Stimulated activated naive CD4-positive, alpha-beta T cell (primary cell): ENCODE measurements at regions not wholly inside any gene's neighbourhood (a gene's known extent, or its start where the extent isn't known, plus 50 kb on each side); places are given as distances from the start of the nearest gene placed in this dataset.
A peak's percentile ranks its signal among the peaks of the same experiment; 100 is the strongest.
"Not testable (repeated sequence)": the region's sequence is repeated elsewhere in the genome, so short reads cannot be mapped to it uniquely, and the experiment has no call there.

Experiments
- DNase-seq, 6 experiments: peaks; one replicate each; lab custom pipeline; 2025; lab: John Stamatoyannopoulos, UW

DNA sequence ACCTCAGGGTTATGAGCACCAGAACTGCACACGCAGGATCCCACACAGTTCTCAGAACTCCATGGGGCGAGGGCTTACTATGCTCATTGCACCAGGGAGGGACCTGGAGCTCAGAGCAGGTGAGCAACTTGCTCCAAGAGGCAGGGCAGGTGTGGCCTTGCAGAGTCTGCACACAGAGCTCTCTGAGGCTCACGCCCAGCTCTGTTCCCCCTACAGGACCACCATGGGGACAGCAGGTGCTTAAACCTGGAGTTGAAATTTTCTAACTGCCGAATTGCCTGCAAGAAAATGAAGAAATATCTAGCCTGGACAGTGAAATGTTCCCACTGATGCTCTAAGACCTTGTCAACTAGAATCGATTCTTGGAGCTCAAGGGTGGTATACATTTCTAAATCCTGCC is 49.9 kb upstream of the MSMB start:
- DNase-seq: peak in 1 of 6 experiments; percentile 9

DNA sequence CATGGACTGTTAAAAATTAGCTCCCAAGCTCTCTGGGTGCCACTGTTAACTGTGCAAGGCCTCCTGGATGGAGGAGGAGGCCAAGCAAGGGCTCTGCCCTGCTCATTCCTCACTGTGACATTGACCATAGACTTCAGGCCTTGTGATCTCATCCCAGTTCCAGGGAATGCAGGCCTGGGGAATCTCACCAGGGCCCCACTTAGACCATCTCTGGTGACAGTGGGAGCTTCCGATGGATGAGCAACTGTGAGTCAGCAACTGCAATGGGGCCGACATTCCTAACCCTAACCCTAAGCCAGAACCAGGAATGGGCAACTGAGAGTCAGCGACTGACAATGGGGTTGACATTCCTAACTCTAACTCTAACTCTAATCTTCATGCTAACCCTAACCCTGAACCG is 50.4 kb upstream of the MSMB start:
- no peak for DNase-seq

GRCh38 chr10:46096909-46097575 is 51.0 kb upstream of the MSMB start:
- DNase-seq: peak in 3 of 6 experiments; percentile 8 to 14 (median 10)

- DNase-seq: no peak
These were observed 51.7 kb upstream of the MSMB start for GRCh38 chr10:46097576-46098317.

- no peak for DNase-seq
These were observed 52.3 kb upstream of the MSMB start for GRCh38 chr10:46098386-46098785.

DNA sequence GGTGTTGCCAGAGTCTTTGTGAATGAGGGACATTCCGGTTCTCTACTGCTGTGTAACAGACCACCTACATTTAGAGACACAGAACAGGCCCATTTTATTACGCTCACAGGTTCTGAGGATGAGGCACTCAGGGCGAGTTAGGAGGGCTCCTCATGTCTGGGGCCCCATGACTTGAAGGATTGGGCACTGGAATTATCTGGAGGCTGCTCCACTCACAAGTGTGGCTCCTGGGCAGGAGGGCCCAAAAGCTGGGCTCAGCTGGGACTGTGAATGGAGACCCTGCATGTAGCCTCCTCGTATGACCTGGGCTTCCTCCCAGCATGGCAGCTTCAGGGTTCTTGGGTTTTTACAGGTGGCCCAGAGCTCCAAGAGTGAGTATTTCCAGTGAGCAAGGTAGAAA is 52.9 kb upstream of the MSMB start:
- not testable (repeated sequence) for DNase-seq

DNA sequence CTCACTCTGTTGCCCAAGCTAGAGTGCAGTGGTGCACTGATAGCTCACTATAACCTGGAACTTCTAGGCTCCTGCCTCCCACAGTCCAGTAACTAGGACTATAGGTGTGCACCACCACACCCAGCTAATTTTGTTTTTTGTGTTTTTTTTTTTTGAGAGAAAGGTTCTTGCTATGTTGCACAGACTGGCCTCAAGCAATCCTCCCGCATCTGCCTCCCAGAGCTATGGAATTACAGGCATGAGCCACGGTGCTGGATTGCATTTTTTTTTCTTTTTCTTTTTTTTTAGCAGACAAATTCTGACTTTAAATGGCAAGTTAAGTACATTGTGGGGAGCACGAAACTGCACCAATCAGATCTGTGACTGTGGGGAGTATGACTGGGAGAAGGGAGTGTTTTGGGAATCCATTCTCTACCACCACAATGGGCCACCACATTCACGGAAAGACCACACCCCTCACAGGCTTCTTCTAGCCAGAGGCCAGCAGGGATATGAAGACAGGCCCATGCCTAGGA is 58.1 kb upstream of the MSMB start:
- DNase-seq: no peak

DNA sequence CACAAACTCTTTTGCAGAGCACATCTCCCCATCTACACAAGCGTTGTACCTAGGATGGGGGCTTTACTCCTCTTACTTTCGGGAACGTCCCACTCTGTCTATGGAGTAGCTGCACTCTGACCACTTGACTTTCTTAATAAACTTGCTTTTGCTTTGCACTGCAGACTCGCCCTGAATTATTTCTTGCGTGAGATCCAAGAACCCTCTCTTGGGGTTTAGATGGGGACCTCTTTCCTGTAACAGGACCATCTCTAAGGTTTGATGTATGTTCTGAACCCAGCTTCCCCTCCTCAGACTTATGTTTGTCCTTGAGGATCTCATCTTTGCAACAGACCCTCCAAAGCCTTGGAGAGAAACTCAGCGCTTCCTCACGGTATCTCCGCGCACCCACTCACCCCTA is 59.3 kb upstream of the MSMB start:
- not testable (repeated sequence) for DNase-seq

- DNase-seq: peak in 4 of 6 experiments; percentile 10 to 28 (median 24)
These were observed 59.9 kb upstream of the MSMB start for GRCh38 chr10:46105856-46106409.

DNA sequence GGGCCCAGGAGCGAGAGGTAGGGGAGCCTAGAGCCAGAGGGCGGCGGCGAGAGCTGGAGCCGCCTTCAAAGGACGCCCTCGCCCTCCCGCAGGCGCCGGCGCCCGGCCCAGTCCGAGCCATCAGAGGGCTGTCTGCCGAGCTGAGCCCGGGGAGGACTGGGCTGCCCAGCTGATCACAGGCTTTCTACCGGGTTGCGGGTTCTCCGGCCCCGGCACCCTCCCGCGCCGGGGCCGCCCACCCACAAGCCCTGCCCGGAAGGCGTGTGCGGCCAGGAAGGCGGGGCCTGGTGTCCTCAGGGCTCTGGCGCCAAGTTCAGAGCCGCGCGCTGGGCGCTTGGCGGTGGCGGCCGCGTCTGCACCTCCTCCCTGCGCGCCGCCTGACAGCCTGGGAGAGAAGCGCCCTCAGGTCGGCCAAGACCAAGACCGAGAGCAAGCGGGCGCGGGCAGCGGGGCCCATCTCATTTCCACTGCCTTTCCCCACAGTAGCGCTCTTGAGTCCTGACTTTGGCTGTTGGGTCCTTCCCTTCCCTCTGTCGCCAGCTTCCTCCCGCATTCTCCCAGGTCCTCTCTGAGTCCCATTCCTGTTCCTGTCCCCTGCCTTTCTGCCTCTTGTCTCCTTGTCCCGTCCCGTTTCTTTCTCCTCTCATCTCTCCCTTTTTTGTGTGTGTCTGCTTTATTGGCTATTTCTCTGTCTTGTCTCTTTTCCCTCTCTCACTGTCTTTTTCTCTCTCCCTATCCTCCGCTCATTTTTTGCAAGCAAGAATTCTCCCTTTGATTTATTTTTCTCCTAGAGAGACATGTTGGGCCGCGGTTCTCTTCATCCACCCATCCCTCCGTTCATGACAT is 60.6 kb upstream of the MSMB start:
- DNase-seq: peak in 5 of 6 experiments; percentile 8 to 55 (median 45)

DNA sequence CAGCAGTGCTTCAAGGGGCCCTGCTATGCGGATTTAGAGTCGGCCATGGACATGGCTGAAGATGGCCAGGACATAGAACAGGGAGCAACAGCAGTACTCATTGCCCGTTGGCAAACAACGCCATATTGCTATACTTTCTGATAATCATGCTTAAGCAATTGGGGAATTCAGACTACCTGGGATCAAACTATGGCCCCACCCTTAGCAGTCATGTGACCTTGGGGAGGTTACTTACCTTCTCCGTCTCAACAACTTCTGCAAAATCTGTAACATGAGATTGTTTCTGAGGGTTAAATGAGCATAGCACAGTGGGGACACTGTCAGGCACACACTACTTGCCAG is 62.1 kb upstream of the MSMB start:
- DNase-seq: not testable (repeated sequence)

DNA sequence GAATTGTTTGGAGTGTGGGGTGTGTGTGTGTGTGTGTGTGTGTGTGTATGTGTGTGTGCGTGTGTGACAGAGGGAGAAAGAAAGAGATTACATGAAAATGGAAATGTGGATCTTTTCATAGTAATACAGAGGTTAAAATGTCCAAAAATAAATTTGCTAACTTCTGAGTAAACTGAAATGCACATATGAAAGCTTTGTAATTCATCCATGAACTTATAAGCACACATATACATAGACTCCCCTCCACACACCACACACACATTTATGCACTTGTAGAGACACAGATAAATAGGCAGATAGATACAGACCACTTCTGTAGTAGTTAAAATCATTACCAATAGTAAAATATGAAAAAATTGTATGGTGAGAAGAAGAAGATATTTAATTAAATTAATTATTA is 108.2 kb upstream of the MSMB start:
- DNase-seq: not testable (repeated sequence)

DNA sequence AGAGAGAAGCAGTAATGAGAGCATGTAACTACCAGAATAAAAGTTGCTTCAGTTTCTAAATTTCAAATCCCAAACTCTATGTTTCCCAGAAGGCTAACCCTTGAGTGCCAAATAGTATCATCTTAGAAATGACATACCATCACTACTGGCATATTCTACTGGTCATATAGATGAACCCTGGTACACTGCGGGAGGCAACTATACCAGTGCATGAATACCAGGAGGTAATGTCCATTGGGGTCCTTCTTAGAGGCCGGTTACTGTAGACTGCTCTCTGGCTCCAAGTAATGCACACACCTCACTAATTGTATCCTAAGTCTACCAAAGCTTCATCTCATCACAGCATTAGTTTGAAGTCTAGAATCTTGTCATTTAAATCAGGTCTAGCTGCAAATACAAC is 108.6 kb upstream of the MSMB start:
- not testable (repeated sequence) for DNase-seq

DNA sequence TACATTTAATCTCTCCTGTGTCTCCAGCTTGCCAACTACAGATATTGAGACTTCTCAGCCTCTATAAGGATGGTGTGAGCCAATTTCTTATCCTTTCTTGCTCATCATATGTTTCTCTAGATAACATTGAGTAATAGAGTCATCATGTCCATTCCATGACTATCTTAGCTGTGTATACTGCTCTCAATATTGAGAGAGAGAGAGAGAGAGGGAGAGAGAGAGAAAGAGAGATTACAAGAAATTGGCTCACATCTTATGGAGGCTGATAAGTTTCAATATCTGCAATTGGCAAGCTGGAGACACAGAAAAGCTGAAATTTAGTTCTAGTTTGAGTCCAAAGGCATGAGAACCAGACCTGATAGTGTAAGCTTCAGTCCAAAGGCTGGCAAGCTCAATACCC is 110.8 kb upstream of the MSMB start:
- DNase-seq: not testable (repeated sequence)

DNA sequence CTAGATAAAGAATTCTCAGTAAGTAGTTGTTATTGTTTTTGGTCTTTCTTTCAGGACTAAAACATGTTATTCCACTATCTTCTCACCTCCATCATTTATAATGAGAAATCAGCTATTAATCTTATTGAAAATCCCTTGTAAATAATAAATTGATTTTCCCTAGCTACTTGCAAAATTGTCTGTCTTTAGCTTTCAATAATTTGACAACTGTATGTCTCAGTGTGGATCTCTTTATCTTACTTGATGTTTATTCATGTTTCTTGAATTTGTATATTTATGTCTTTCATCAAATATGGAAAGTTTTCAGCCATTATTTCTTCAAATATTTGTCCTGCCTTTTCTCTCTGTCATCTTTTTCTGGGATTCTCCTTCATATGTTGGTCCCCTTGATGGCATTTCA is 117.1 kb upstream of the ANTXRL start:
- no peak for DNase-seq

DNA sequence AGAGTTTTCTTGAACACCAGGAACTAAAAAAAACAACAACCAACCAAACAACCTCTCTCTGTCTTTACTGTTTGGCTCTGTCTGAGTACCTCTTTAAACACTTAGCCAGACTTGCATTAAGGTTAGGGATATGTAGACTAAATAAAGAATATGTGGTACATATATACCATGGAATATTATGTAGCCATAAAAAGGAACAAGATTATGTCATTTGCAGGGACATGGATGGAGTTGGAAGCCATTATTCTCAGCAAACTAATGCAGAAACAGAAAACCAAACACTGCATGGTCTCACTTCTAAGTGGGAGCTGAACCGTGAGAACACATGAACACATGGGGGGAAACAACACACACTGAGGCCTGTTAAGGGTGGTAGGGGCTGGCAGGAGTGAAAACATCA is 116.0 kb upstream of the ANTXRL start:
- DNase-seq: no peak

GRCh38 chr10:46171661-46172060 is 115.1 kb upstream of the ANTXRL start:
- DNase-seq: no peak

DNA sequence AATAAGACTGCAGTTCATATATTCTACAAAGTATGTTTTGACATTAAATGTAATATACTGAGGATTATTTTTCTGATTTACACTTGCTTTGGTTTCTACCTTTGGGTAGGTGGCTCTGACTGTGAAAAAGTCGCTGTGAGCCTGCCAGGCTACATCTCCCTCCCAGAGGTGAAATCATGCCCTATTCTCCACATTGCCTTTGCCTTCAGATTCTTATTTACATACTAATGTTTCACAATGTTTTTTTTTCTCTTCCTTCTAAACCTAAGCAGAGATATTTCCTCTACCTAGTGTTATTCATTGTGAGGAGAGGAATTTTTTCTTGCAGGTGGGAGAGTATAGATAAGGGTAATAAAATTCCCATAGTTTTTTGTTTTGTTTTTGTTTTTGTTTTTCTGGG is 111.5 kb upstream of the ANTXRL start:
- DNase-seq: no peak

GRCh38 chr10:46175831-46176230 is 111.0 kb upstream of the ANTXRL start:
- no peak for DNase-seq

- not testable (repeated sequence) for DNase-seq
These were observed 99.4 kb upstream of the ANTXRL start for GRCh38 chr10:46187431-46187830.

- DNase-seq: no peak
These were observed 89.7 kb upstream of the ANTXRL start for GRCh38 chr10:46197050-46197449.

DNA sequence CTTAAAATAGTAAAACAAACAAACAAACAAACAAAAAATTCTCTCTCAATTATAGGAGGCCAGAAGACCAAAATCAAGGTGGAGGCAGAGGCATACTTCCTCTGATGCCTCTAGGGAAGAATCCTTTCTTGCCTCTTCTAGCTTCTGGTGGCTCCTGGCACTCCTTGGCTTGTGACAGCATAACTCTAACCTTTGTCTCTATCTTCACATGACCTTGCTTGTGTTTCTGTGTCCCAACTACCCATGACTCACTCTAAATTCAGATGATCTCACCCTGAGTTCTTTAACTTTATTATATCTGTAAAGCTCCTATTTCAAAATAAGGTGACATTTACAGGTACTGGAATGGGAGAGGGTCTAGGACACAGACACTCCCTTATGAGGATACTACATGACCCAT is 88.3 kb upstream of the ANTXRL start:
- no peak for DNase-seq
